Thyroid gland (tissue), 4 donors: ENCODE measurements at regions not wholly inside any gene's neighbourhood (a gene's known extent, or its start where the extent isn't known, plus 50 kb on each side); places are given as distances from the start of the nearest gene placed in this dataset.

ENCODE experiments used
- DNase-seq, 2 donors: peaks; one replicate each; pipeline ENCODE4 v3.0.0-alpha.2; 2019
- H3K27ac ChIP-seq, 3 donors: fragments of 200-600 bp; sonication (generic); 1 replicate in 2 of 3; 2 replicates in 1 of 3; pipeline ENCODE4 v1.5.1; 2016 to 2019; ENCODE audit warnings: mild to moderate bottlenecking in 1 of 3, moderate library complexity in 1 of 3
- H3K27me3 ChIP-seq: fragments of 200-600 bp; sonication (generic); one replicate; pipeline ENCODE4 v1.5.1; 2019
- H3K36me3 ChIP-seq, 2 donors: fragments of 200-600 bp; sonication (generic); one replicate each; pipeline ENCODE4 v1.5.1; 2016 to 2019
- H3K4me1 ChIP-seq, 2 donors: fragments of 200-600 bp; sonication (generic); one replicate each; pipeline ENCODE4 v1.5.1; 2017 to 2019
- H3K4me3 ChIP-seq, 3 donors: fragments of 200-600 bp; sonication (generic); replicated peaks in 1 of 3; 1 replicate in 2 of 3; 2 replicates in 1 of 3; pipeline ENCODE4 v1.5.1; 2016; ENCODE audit warnings: mild to moderate bottlenecking in 1 of 3
- H3K9me3 ChIP-seq: fragments of 200-600 bp; sonication (generic); one replicate; pipeline ENCODE4 v1.5.1; 2017
- CTCF ChIP-seq, 6 experiments: fragments of 200-600 bp in 3 of 6; fragments of 450-650 bp in 3 of 6; sonication (generic) in 3 of 6; IDR thresholded peaks; one replicate each; pipeline ENCODE4 v1.5.1; 2016 to 2019; ENCODE audit warnings: antibody characterized with exemption in 6 of 6, mild to moderate bottlenecking in 2 of 6, inconsistent platforms in 1 of 6, moderate library complexity in 1 of 6
- POLR2A ChIP-seq, 2 donors: fragments of 450-650 bp; IDR thresholded peaks; one replicate each; pipeline ENCODE4 v1.6.1; 2017; ENCODE audit warnings: antibody characterized with exemption in 2 of 2, mild to moderate bottlenecking in 2 of 2, moderate library complexity in 1 of 2
- WGBS, 2 donors: methylation state at CpG; one replicate each; pipeline ENCODE4 v1.1.5; 2017; 5-methylcytosine and 5-hydroxymethylcytosine counted together
- intact Hi-C: fragments of 100-400 bp; cut with DNase I; formaldehyde crosslinking; loops from one replicate; pipeline ENCODE4 v1.15.1; 2023

GRCh38 chr5:143663872-143664271 lies 148.1 kb upstream of the HMHB1 start:
- no peak for DNase-seq
- no peaks in the 10 kb centered on the region for H3K9me3 ChIP-seq
- no peaks in the 10 kb centered on the region for H3K4me1 ChIP-seq
- no peak overlapping the region for H3K27ac ChIP-seq
- H3K4me3 ChIP-seq, result no peak overlapping the region
- H3K36me3 ChIP-seq, result no peaks in the 10 kb centered on the region
- intact Hi-C loops, result no loop called here
- TF ChIP-seq POLR2A (IDR thresholded peaks at IDR 0.05) (no peak), CTCF (IDR thresholded peaks at IDR 0.05) (no peak)
- WGBS, 2 donors, result 97 to 99% methylated on average over 2 of the region's 2 CpGs
- H3K27me3 ChIP-seq, result no peaks in the 10 kb centered on the region

- intact Hi-C loops, result no loop called here
- TF ChIP-seq POLR2A (IDR thresholded peaks at IDR 0.05), result no peak
- TF ChIP-seq CTCF (IDR thresholded peaks at IDR 0.05), result no peak
- no peaks in the 10 kb centered on the region for H3K4me1 ChIP-seq
- WGBS, 2 donors, result 69 to 84% methylated on average over 1 of the region's 1 CpG
- no peaks in the 10 kb centered on the region for H3K27me3 ChIP-seq
- no peaks in the 10 kb centered on the region for H3K36me3 ChIP-seq
- no peak overlapping the region for H3K27ac ChIP-seq
- no peaks in the 10 kb centered on the region for H3K9me3 ChIP-seq
- DNase-seq, result no peak
- H3K4me3 ChIP-seq, result no peak overlapping the region
Measured at GRCh38 chr5:143662020-143662419, 149.9 kb upstream of the HMHB1 start.

GRCh38 chr5:143660625-143661024 lies 151.3 kb upstream of the HMHB1 start:
- TF ChIP-seq POLR2A (IDR thresholded peaks at IDR 0.05), result no peak
- TF ChIP-seq CTCF (IDR thresholded peaks at IDR 0.05), result no peak
- Histone ChIP-seq H3K4me3 (no peak overlapping the region), H3K27ac (no peak overlapping the region), H3K27me3 (no peaks in the 10 kb centered on the region), H3K9me3 (no peaks in the 10 kb centered on the region), H3K4me1 (no peaks in the 10 kb centered on the region), H3K36me3 (no peaks in the 10 kb centered on the region)
- no peak for DNase-seq
- WGBS, 2 donors, result 93 to 98% methylated on average over 2 of the region's 2 CpGs
- intact Hi-C loops, result no loop called here

GRCh38 chr5:143659599-143660238 lies 152.2 kb upstream of the HMHB1 start:
- TF ChIP-seq POLR2A (IDR thresholded peaks at IDR 0.05), result no peak
- TF ChIP-seq CTCF (IDR thresholded peaks at IDR 0.05), result no peak

GRCh38 chr5:143658956-143659355 lies 153.0 kb upstream of the HMHB1 start:
- TF ChIP-seq CTCF (IDR thresholded peaks at IDR 0.05), result no peak
- no peak for TF ChIP-seq POLR2A (IDR thresholded peaks at IDR 0.05)

More at GRCh38 chr5:143659599-143660238, 152.2 kb upstream of the HMHB1 start:
- Histone ChIP-seq H3K27ac (no peak overlapping the region), H3K36me3 (no peaks in the 10 kb centered on the region), H3K9me3 (no peaks in the 10 kb centered on the region), H3K27me3 (no peaks in the 10 kb centered on the region), H3K4me1 (no peaks in the 10 kb centered on the region), H3K4me3 (no peak overlapping the region)
- intact Hi-C loops, result no loop called here
- DNase-seq, result no peak
- WGBS, 2 donors, result 85 to 89% methylated on average over 3 of the region's 3 CpGs

More at GRCh38 chr5:143658956-143659355, 153.0 kb upstream of the HMHB1 start:
- 96 to 99% methylated on average over 3 of the region's 3 CpGs for WGBS, 2 donors
- Histone ChIP-seq H3K4me3 (no peak overlapping the region), H3K36me3 (no peaks in the 10 kb centered on the region), H3K9me3 (no peaks in the 10 kb centered on the region), H3K27ac (no peak overlapping the region), H3K27me3 (no peaks in the 10 kb centered on the region), H3K4me1 (no peaks in the 10 kb centered on the region)
- no peak for DNase-seq
- intact Hi-C loops, result no loop called here
